RWPE1 (cell line): ENCODE measurements at regions not wholly inside any gene's neighbourhood (a gene's known extent, or its start where the extent isn't known, plus 50 kb on each side); places are given as distances from the start of the nearest gene placed in this dataset.
"Not testable (repeated sequence)": the region's sequence is repeated elsewhere in the genome, so short reads cannot be mapped to it uniquely, and the experiment has no call there.

Source experiments
- CTCF ChIA-PET: fragments of 350-600 bp; sonication (Branson Sonifier 250); formaldehyde crosslinking; extraction: SDS; loops from one replicate; lab custom pipeline; 2021; lab: Yijun Ruan, JAX
- POLR2A ChIA-PET: fragments of 400-600 bp; formaldehyde crosslinking; extraction: SDS; loops from one replicate; lab custom pipeline; 2020; ENCODE audit warnings: antibody characterized with exemption; ENCODE audit not compliant: low non-redundant PET; lab: Yijun Ruan, JAX
- DNase-seq: peaks from one replicate; pipeline ENCODE4 v3.0.0; 2012; ENCODE audit warnings: low spot score
- H3K27ac ChIP-seq: fragments of 450-650 bp; 2 replicates; pipeline ENCODE4 v1.5.1; 2017
- TF ChIP-seq, protein P1 (sequence below): fragments of 450-650 bp; conservative IDR thresholded peaks from 2 replicates; pipeline ENCODE4 v1.5.1; 2017; ENCODE audit warnings: low read depth, mild to moderate bottlenecking

DNA sequence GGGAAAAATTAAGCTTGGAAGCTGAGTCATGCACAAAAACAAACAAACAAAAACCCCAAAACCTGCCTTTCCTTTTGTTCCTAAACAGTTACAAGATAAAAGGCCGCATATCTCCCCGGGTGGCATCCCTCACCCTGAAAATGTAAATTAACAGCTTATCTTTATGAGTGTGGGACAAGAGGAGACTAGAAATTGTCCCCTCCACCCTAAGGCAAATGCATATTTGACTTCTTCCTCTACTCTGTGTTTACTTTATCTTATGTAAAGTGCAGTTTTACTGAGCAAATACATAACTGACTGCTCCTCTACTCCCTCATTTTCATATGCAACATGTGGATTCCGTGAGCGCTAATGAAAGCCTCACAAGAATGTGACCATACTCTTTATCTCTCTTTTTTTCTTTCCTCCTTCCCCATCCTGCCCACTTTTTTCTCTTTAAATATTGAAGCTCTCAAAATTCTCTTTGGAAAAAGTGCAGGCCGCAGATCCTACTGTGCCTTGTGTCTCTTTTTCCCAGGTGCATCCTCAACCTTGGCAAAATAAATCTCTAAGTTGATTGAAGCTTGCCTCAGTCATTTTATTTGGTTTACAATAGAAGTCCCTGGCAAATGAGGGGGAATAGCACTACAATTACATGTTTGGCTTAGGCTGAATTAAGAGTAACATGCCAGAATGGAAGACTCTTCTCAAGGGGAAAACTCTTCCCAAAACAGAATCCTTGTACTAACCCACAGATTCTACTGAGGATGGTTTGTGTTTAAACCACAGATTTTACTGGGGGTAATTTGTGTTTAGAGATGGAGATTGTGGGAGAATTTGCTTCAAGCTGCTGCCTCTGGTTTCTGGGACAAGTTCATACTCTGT lies 72.7 kb upstream of the WDR72 start:
- DNase-seq: no peak
- ChIA-PET POLR2A (no interaction called here), CTCF (interaction anchor here (0.7 kb wide), 1 partner anchor 1983 kb away, joined by 3 read pairs; no protein-coding TSS in a partner anchor)
- TF ChIP-seq, protein P1, sequence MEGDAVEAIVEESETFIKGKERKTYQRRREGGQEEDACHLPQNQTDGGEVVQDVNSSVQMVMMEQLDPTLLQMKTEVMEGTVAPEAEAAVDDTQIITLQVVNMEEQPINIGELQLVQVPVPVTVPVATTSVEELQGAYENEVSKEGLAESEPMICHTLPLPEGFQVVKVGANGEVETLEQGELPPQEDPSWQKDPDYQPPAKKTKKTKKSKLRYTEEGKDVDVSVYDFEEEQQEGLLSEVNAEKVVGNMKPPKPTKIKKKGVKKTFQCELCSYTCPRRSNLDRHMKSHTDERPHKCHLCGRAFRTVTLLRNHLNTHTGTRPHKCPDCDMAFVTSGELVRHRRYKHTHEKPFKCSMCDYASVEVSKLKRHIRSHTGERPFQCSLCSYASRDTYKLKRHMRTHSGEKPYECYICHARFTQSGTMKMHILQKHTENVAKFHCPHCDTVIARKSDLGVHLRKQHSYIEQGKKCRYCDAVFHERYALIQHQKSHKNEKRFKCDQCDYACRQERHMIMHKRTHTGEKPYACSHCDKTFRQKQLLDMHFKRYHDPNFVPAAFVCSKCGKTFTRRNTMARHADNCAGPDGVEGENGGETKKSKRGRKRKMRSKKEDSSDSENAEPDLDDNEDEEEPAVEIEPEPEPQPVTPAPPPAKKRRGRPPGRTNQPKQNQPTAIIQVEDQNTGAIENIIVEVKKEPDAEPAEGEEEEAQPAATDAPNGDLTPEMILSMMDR: no peak
- H3K27ac ChIP-seq: no peak overlapping the region

DNA sequence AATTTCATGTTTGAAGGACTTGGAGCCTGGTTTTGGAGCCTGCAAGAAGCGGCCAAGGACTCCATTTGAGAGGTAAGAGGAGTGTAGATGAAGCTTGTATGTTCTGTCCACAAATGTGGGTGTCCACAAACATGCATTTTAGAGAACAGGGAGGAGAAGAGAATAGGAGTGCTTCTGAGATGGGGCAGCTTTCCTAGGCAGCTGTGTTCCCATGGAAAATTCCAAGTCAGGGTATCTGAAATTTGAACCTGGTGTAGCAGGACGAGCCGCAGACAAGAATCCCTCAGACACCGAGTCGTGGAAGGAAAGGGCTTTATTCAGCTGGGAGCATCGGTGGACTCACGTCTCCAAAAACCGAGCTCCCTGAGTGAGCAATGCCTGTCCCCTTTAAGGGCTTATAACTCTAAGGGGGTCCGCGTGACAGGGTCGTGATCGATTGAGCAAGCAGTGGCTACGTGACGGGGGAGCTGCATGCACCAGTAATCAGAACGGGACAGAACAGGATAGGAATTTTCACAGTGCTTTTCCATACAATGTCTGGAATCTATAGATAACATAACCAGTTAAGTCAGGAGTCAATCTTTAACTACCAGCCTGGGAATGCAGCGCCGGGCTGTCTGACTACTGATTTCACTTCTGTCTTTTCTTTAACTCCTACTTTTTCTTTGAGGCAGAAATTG lies 71.4 kb upstream of the WDR72 start:
- H3K27ac ChIP-seq: no peak overlapping the region
- DNase-seq: no peak
- TF ChIP-seq, protein P1: no peak
- CTCF ChIA-PET: interaction anchor here (0.6 kb wide), 1 partner anchor 23 kb away, joined by 3 read pairs; no protein-coding TSS in a partner anchor
- POLR2A ChIA-PET: no interaction called here

DNA sequence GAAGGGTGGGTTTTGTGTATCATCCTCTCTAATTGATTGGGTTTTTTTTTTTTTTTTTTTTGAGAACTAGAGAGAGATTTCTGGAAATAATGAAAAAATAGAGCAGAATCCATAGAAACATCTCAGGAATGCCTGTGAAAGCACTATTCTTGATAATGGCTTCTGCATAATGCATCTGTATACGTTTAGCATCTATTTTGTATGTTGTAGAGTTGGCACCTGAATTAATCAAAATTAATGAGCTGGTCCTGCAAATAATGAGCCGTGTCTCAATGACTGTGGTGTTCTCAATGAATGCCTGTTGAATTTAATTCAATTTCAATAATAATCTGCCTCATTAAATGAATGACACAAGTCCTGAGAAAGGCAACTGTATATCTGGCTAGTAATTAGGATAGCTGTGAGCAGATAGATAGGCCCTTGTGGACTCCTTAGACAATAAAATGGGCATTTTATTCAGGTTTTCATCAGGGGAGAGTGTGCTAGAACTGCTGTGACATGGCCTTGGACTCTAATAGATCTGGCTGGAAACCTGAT lies 70.5 kb upstream of the WDR72 start:
- TF ChIP-seq, protein P1: no peak
- H3K27ac ChIP-seq: no peak overlapping the region
- ChIA-PET POLR2A (no interaction called here), CTCF (no interaction called here)
- DNase-seq: no peak

DNA sequence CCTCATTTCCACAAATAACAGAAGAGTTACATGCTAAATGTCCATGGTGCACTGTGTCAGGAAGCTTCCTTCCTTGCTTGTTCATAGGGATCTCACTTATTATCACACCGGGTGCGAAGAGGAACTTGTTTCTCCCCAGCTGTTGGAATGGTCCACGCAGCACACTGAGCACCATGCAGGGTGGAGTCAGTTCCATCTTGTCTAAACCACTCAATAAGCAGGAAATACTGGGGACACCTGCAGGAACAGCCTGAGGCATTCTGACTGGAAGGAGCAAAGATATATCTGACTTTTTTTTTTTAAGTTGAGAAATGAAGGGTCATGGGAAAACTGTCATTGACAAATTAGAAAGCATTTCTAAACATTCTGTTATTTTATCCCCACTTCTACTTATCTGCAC lies 70.0 kb upstream of the WDR72 start:
- ChIA-PET POLR2A (no interaction called here), CTCF (no interaction called here)
- DNase-seq: no peak
- TF ChIP-seq, protein P1: no peak
- no peak overlapping the region for H3K27ac ChIP-seq

DNA sequence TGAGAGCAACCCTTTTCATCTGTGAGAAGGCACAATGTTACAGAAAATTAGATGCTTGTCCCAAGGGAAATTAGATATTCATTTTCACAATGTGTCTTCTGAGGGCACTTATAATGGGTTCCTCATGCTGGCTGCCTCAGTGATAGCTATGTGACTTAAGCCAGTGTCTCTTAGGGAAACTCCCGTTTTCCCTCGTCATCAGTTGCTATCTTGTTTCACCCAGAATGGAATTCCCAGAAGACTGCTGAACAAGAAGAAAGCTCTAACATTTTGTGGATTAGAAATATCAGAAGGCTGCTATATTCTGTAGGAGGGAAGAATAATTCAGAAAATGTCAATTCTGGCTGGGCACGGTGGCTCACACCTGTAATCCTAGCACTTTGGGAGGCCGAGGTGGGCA lies 67.9 kb upstream of the WDR72 start:
- no peak for DNase-seq
- ChIA-PET CTCF (no interaction called here), POLR2A (no interaction called here)
- H3K27ac ChIP-seq: no peak overlapping the region
- TF ChIP-seq, protein P1: no peak

DNA sequence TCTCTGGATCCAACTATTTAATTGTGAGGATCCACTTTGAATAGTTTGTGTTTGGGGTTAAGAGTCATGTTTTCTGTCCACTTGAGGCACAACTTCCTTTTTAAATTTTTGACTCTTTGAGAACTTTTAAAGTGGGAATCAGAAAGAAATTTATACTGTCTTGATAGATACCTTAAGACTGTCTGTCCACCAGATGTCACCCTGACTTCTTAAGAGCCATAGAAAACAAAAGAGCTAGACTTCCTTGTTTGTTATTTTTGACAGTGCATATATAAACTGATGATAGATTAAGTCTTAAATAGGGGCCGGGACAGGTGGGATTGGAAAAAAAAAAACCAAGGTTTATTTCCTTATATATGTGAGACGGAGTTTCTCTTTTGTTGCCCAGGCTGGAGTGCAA lies 52.1 kb upstream of the WDR72 start:
- no peak overlapping the region for H3K27ac ChIP-seq
- ChIA-PET POLR2A (interaction anchor here (0.5 kb wide), 1 partner anchor 35 kb away, joined by 3 read pairs; no protein-coding TSS in a partner anchor), CTCF (interaction anchor here (0.6 to 1.1 kb wide), 5 partner anchors 25 to 1638 kb away, joined by 3 to 9 read pairs (median 4); no protein-coding TSS in a partner anchor)
- DNase-seq: no peak
- TF ChIP-seq, protein P1: no peak

DNA sequence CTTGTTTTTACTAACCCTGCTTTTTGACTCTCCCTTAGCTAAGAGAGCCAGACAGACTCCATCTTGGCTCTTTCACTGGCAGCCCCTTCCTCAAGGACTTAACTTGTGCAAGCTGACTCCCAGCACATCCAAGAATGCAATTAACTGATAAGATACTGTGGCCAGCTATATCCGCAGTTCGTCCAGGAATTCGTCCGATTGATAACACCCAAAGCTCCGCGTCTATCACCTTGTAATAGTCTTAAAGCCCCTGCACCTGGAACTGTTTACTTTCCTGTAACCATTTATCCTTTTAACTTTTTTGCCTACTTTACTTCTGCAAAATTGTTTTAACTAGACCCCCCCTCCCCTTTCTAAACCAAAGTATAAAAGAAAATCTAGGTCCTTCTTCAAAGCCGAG lies 50.8 kb upstream of the WDR72 start:
- H3K27ac ChIP-seq, POLR2A ChIA-PET, DNase-seq: not testable (repeated sequence)
- CTCF ChIA-PET: interaction anchor here (0.7 kb wide), 1 partner anchor 1034 kb away, joined by 3 read pairs; no protein-coding TSS in a partner anchor
